ENCODE measurements at regions not wholly inside any gene's neighbourhood (a gene's known extent, or its start where the extent isn't known, plus 50 kb on each side); places are given as distances from the start of the nearest gene placed in this dataset.
"Not testable (repeated sequence)": the region's sequence is repeated elsewhere in the genome, so short reads cannot be mapped to it uniquely, and the experiment has no call there.

GRCh38 chr7:136103545-136104268 is 126.5 kb upstream of the MTPN start:
- DNase-seq, result no peak

GRCh38 chr7:136102881-136103280 is 125.7 kb upstream of the MTPN start:
- no peak for DNase-seq

- not testable (repeated sequence) for DNase-seq
Measured at GRCh38 chr7:136092714-136093113, 115.6 kb upstream of the MTPN start.

- no peak for DNase-seq
Measured at GRCh38 chr7:136087881-136088280, 110.7 kb upstream of the MTPN start.

GRCh38 chr7:136086712-136087111 is 109.6 kb upstream of the MTPN start:
- DNase-seq, result peak in 1 of 2 donors; percentile 18

- DNase-seq, result no peak
Measured at GRCh38 chr7:136079934-136080333, 102.8 kb upstream of the MTPN start.

- no peak for DNase-seq
Measured at GRCh38 chr7:136079478-136079892, 102.3 kb upstream of the MTPN start.

GRCh38 chr7:136079066-136079465 is 101.9 kb upstream of the MTPN start:
- DNase-seq, result no peak

- no peak for DNase-seq
Measured at GRCh38 chr7:136078630-136079029, 101.5 kb upstream of the MTPN start.

GRCh38 chr7:136076954-136077353 is 99.8 kb upstream of the MTPN start:
- DNase-seq, result no peak

GRCh38 chr7:136074843-136075242 is 97.7 kb upstream of the MTPN start:
- DNase-seq, result no peak

GRCh38 chr7:136072447-136072846 is 95.3 kb upstream of the MTPN start:
- DNase-seq, result no peak

GRCh38 chr7:136070736-136071505 is 93.8 kb upstream of the MTPN start:
- DNase-seq, result no peak

GRCh38 chr7:136069840-136070529 is 92.8 kb upstream of the MTPN start:
- no peak for DNase-seq

GRCh38 chr7:136067277-136067676 is 90.1 kb upstream of the MTPN start:
- DNase-seq, result no peak

- no peak for DNase-seq
Measured at GRCh38 chr7:136066304-136067143, 89.4 kb upstream of the MTPN start.

GRCh38 chr7:136064627-136065237 is 87.6 kb upstream of the MTPN start:
- DNase-seq, result no peak

GRCh38 chr7:136064081-136064480 is 86.9 kb upstream of the MTPN start:
- no peak for DNase-seq

GRCh38 chr7:136063326-136063666 is 86.1 kb upstream of the MTPN start:
- DNase-seq, result no peak

GRCh38 chr7:136062625-136063325 is 85.6 kb upstream of the MTPN start:
- no peak for DNase-seq

GRCh38 chr7:136061433-136061832 is 84.3 kb upstream of the MTPN start:
- no peak for DNase-seq

- no peak for DNase-seq
Measured at GRCh38 chr7:136058546-136058945, 81.4 kb upstream of the MTPN start.

Measured in stimulated activated CD4-positive, alpha-beta T cell treated with anti-CD3 and anti-CD28 coated beads, Interleukin-2, amount 100 ng/mL, for 24 hours (primary cell).